Stimulated activated CD4-positive, alpha-beta T cell treated with anti-CD3 and anti-CD28 coated beads, Interleukin-2, amount 100 ng/mL, for 4 hours (primary cell): ENCODE measurements at regions not wholly inside any gene's neighbourhood (a gene's known extent, or its start where the extent isn't known, plus 50 kb on each side); places are given as distances from the start of the nearest gene placed in this dataset.

Experiments
- DNase-seq: peaks from one replicate; pipeline ENCODE4 v3.0.0-alpha.2; 2020; ENCODE audit warnings: low read depth

DNA sequence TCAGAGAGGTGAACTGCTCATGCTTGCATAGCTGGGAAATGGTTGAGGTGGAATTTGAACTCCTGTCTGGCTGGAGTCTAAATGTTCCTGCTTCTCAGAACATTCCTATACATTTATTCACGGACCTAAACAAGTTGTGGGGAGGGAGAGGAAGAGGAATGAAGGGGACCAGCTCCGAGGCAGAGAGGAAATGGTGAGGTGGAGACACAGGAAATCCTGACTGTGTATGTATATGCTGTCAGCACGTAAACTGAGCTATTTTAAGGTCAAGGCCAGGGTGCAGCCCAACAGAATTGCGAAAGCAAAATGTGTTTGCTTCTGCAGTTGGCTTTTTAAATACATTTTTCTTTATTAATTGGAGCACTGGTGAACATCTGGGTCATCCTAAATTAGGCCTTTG is 74.1 kb upstream of the POMGNT2 start:
- peak; percentile 24 for DNase-seq

DNA sequence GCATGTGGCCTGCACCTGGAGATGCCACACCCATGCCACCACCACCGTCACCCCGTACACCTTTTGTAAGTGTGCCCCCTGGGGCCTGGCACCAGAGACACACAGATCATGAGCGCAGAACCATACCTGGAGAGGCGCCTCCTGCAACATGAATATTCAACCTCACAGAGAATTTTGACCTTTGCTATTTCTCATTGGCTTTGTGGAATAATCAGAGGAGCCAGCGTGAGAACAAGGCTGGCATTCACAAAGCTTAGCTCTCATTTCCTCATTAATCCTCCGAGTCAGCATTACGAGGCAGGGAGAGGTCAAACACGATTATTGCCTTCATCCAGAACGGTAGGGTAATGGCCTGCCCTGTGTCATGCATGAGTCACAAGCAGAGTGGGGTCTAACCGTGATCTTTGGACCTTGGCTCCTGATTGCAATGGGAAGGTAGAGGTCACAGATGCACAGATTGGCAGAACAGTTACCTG is 73.0 kb upstream of the POMGNT2 start:
- no peak for DNase-seq

DNA sequence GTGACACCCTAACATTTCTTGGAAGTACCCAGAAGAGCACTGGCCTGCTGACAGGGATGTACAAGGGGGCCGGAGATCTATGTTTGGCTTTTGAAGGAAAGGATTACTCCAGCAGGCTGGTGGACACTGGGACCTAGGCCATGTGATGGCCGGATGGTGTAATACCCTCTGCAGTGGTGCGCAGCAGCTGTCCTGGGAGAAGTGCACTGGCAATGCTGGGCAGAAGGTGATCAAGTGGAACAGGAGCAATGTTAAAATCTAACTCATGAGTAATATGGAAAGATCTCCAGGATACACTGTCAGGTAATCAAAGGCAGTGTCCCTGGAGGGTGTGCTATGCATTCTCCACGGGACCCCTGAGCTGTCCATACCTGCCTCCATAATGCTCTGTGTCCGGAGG is 71.2 kb upstream of the POMGNT2 start:
- DNase-seq, result no peak

GRCh38 chr3:43176666-43177065 is 70.8 kb upstream of the POMGNT2 start:
- no peak for DNase-seq

- no peak for DNase-seq
Observed at GRCh38 chr3:43175541-43175940, 69.7 kb upstream of the POMGNT2 start.

- no peak for DNase-seq
Observed at GRCh38 chr3:43173949-43174348, 68.1 kb upstream of the POMGNT2 start.

- DNase-seq, result no peak
Observed at GRCh38 chr3:43171748-43172147, 65.9 kb upstream of the POMGNT2 start.

DNA sequence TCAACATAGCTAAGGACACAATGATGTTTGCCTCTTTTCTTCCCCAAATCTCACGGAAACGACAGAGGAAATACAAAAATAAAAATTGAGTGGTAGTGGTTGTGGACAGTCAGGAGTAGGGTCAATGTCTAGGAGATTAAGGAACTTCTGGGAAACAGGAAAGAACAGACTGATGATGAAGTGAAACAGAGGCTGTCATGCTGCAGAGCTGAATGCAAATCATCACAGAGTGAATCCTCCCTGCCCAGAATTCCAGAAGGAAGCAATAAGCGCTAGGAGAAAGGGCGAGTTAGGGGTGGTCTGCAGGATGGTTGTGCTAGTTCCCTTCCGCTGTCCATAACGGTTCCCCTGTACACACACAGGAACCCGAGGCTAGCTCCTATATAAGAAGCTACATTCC is 64.7 kb upstream of the POMGNT2 start:
- no peak for DNase-seq

- DNase-seq, result no peak
Observed at GRCh38 chr3:43169987-43170386, 64.1 kb upstream of the POMGNT2 start.

DNA sequence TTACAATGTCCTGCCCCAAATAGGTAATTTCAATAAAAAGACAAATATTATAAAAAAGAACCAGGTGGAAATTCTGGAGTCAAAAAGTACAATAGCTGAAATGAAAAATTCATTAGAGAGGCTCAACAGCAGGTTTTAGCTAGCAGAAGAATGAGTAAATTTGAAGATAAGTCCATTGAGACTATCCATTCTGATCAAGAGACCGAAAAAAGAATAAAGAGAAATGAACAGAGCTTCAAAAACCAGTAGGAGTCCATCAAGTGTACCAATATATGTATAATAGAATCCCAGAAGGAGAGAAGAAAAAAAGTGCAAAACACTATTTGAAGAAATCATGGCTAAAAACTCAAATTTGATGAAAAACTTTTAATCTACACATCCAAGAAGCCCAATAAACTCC is 60.5 kb upstream of the POMGNT2 start:
- no peak for DNase-seq

DNA sequence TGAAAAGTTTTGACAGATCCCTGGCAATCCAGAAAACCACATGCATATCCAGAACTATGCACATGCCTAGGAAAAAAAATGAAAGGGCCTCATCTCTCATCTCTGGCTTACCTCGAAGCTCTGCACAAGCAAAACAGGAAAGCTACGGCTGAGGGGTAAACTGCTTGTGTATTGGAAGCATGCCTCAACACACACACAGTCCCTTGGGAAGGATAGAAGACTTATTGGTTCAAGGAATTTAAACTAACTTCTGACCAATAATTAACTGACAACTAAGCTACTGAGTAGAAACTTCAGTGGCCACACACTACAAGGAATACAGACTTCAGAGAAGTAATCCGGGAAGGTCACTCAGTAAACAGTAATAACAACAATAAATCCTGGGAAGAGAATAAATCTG is 59.9 kb upstream of the POMGNT2 start:
- no peak for DNase-seq

DNA sequence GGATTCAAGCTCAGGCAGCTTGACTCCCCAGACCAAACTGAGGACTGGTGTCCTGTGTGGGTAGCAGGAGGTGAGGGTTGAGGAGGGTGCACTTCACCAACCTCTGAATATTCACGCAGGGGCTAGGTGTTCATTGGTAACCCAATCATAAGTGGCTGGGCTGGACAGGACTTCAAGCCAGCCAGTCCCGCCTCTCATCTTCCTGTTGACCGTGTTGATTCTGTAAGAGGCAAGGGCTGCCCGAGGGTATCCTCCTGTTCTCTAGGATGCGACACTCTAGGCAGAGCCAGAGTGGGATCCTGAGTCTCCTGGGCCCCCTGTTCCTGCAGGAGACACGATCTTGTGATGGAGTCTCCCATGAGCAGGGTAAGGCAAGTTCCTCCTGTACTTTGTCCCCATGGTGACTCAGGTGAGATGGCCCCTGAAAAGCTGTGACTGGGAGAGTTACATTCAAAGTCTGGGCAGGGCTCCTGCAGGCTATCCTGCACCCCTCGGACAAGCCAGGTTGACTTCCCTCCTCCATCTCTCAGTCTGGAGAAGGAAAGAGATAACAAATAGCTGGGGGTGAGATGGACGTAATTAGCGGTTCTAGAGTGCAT is 58.1 kb upstream of the POMGNT2 start:
- no peak for DNase-seq

- peak; percentile 21 for DNase-seq
Observed at GRCh38 chr3:43162230-43163084, 56.6 kb upstream of the POMGNT2 start.

DNA sequence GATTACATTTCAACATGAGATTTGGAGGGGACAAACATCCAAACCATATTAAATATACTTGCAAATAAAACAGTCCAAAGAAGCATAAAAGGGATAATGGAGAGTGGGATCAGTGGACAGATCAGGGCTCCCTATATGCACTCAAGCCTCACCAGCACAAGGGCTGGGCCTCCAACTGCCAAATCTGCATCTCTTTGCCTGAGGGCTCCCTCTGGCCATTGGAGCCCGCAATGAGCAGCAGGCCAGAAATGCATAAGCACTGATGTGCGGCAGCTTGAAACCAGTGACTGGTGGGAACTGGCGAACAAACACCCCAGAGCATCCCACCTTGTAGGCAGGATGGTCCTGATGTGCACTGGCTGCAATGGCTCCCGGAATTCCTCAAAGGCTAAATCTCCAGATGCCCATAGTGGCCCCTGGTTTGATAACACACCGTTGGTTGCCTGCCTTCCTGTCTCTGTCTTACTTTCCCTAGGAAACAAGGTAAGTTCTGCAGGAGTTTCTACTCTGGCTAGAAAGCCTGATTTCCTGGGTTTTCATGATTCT is 55.9 kb upstream of the POMGNT2 start:
- no peak for DNase-seq

- DNase-seq, result no peak
Observed at GRCh38 chr3:43160664-43161063, 54.8 kb upstream of the POMGNT2 start.

DNA sequence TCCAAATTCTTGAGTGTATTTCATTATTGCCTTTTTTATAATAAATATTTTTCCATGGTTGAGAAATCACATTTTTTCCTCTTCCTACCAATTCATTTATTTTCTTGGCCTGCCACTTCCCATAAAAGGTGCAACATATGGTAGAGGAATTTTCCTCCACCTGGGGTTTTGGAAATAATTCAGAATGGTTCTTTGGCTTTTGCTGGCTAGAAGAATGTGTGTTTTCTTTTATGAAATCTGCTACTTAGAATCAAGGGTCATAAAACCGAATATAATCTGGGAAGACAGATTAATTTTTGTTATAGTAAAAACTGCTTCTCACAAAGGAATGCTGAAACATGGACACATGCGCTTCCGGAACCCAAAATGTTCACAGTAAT is 54.0 kb upstream of the POMGNT2 start:
- no peak for DNase-seq

DNA sequence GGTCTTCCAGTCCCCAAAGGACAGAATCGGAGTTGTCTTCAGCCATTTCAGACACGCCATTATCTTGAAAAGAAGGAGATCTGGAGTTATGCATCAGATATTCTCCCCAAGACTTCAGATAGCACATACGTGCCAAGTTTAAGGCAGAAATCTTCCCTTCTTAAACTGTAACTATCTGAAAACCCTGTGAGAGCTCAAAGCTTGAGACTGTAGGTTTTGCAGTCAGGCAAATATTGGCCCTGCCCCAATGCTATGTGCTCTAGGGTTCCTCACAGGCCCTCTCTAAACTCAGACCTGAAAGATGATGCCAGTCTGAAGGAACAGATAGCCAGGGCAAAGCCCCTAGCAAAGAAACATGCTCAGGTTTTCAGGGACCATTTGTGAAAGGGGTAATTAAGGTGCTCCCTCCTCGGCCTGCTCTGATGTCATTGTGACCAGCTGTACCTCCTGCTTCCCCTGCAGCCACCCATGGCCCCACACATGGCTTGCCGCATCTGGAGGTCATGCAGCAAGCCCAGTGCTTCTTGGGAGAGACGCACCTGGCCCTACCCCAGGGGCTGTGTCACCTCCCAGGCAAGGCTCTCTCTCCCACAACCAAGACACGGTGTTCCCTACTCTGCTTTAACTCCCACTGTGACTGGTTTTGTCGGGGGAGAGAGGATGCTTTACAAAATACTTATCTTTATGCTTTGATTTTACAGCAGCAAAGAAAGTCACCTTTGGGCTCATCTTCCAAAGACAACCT is 53.4 kb upstream of the POMGNT2 start:
- DNase-seq, result no peak

DNA sequence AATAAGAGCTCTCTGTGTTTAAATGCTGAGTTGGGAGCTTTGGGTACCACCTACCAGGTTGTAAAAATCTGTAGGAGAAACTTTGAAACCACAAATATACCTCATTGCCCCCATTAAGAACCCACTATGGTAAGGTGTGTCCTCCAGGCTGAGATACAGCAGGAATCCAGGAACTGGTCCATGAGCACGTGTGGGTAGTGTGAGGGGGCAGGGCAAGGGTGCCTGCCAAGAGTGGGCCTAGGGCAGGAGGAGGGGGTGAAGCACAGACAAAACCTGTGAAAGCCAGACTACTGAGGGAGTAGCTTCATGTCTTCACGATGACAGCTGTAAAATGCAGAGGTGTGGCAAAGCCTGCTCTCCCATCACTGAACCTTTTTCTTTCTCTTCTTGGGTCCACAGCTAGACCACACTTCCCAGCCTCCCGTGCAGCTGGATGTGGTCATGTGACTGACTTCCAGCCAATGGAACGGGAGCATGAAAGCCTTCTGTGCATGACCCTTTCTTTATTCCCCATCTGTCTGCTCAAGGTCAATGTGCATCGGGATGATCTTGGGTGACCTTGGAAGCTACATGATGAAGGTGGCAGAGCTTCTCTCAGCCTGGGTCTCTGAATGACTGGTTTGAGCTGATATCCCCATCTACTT is 51.1 kb upstream of the POMGNT2 start:
- no peak for DNase-seq

- DNase-seq, result no peak
Observed at GRCh38 chr3:43155464-43156121, 49.7 kb upstream of the POMGNT2 start.
